ENCODE measurements at regions not wholly inside any gene's neighbourhood (a gene's known extent, or its start where the extent isn't known, plus 50 kb on each side); places are given as distances from the start of the nearest gene placed in this dataset.

DNA sequence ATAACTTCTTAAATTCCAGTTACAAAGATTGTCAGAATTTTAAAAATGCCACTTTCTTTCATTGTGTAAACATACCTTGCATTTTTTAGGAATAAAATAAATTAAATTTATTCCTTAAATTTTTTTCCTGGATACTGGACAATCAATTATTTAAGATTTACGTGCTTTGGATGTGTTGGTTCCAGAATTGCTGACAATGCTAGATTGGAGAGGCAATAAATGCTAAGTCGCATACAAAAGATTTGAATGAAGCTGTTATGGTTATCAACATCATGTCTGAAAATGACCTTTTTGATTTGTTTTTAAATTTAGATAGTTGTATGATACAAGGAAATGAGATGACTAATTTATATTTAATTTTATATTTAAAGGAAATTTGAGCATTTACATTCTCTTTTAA, 89.2 kb upstream of the SEMA3A start:
- TF ChIP-seq, protein P1, sequence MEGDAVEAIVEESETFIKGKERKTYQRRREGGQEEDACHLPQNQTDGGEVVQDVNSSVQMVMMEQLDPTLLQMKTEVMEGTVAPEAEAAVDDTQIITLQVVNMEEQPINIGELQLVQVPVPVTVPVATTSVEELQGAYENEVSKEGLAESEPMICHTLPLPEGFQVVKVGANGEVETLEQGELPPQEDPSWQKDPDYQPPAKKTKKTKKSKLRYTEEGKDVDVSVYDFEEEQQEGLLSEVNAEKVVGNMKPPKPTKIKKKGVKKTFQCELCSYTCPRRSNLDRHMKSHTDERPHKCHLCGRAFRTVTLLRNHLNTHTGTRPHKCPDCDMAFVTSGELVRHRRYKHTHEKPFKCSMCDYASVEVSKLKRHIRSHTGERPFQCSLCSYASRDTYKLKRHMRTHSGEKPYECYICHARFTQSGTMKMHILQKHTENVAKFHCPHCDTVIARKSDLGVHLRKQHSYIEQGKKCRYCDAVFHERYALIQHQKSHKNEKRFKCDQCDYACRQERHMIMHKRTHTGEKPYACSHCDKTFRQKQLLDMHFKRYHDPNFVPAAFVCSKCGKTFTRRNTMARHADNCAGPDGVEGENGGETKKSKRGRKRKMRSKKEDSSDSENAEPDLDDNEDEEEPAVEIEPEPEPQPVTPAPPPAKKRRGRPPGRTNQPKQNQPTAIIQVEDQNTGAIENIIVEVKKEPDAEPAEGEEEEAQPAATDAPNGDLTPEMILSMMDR (IDR thresholded peaks at IDR 0.05) = no peak
- TF ChIP-seq POLR2A (IDR thresholded peaks at IDR 0.05) = no peak
